HG03139 (cell line): ENCODE measurements at regions not wholly inside any gene's neighbourhood (a gene's known extent, or its start where the extent isn't known, plus 50 kb on each side); places are given as distances from the start of the nearest gene placed in this dataset.
"Not testable (repeated sequence)": the region's sequence is repeated elsewhere in the genome, so short reads cannot be mapped to it uniquely, and the experiment has no call there.

Experiments
- ATAC-seq: cut with Tn5 transposase; IDR thresholded peaks from one replicate; pipeline ENCODE4 v1.9.1; 2021; ENCODE audit not compliant: unreplicated experiment

DNA sequence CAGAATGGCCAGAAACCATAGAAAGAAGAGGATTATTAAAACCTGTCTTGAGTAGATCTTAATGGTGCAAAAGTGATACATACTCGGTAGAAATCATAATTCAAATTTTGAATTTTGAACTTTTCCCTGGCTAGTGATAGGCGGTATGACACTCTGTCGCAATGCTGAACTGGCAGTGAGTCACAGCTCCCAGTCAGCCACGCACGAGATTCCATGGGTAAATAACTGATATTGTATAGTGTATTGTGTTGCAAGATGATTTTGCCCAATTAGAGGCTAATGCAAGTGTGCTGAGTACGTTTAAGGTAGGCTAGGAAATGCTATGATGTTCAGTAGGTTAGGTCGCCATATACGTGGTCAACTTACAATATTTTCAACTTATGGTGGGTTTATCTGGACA, 207.0 kb downstream of the SIPA1L2 start:
- ATAC-seq, result no peak

DNA sequence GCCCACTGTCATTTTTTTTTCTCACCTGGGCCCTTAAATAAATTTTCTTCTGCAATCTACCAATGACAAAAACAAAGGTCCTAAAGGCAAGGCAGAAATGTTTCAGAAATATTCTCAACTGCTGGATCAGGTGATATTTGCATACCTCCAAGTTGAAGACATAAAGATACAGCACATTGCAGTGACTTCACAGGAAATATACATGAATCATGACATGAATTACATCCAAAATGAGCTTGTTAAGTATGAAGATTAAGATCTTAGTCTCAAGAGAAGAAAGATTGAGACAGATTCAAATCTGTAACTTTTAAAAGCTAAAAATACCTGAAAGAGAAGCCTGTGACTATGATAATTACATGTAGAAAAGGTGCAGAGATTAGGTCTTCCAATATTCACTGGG, 207.8 kb downstream of the SIPA1L2 start:
- ATAC-seq, result no peak

DNA sequence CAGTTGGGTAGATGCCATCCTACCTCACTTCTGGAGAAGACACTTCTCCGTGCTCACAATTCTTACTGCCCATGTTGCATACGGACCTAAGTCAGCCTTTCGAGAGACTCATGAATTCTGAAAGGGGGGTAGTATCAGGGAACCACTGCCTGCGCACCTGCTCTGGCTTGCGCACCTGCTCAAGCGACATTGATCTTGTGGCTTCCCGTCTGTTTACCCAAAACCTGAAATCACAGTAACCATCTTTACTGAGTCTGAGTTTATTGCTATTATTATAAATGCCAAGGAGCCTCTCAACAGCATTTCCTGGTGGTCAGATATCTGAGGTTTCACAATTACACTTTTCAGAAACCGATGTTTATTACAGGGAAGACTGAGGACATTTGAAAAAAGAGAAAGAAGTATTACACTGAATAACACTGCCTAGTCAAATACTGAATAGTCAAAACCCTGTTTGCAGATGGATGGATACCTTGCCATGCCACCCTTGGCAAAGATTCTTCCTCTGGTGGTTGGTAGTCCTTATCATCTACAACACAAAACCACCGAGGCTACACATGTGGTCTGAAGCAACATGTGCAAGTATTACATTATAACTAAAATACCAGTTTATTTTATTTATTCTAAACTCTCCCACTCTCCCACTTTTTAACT, 208.7 kb downstream of the SIPA1L2 start:
- no peak for ATAC-seq

DNA sequence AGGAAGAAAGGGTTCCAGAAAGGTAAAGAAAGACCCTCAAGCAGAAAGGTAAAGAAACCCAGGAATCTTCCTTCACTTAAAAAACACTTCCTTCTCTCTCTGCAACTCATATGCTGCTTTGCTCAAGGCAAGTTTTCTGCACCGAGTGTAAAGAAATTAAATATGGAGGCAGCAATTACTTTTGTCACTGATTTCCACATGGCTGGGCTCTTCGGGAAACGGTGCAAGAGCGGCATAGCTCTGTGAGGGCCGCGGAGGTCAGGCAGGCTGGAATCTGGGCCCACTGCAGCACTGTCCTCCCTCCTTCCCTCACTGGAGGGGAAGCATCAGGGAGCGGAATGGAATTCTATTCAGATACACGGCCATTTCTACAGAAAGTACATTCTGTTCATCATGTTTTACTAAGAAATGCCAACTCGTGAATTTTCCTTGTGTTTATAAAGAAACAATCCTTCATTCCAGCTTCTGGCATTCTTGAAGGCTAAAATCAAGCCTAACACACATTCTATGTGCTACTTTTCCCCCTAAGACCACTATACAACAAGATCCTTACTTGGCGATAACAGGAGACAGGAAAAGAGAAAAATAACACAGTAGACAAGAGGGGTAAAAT, 212.2 kb downstream of the SIPA1L2 start:
- no peak for ATAC-seq

DNA sequence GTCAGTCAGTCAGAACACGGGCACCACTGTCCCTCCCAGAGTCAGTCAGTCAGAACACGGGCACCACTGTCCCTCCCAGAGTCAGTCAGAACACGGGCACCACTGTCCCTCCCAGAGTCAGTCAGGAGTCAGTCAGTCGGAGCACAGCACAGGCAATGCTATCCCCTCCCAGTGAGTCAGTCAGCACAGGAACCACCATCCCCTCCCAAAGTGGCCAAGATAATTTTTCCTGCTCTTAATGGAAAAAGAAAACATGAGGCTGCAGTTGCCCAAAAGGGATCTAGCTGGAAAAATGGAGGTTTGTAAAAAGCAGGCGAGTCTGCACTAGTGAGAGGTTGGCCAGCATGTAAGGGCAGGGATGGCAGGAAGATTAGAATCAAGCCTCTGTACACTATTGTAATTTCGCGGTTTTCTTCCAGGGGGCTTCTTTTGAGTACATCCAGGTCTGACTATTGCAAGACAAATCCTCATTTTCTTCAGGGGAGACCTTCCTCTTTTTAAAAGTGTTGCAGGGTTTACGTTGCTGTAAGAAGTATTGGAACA, 213.8 kb downstream of the SIPA1L2 start:
- no peak for ATAC-seq

DNA sequence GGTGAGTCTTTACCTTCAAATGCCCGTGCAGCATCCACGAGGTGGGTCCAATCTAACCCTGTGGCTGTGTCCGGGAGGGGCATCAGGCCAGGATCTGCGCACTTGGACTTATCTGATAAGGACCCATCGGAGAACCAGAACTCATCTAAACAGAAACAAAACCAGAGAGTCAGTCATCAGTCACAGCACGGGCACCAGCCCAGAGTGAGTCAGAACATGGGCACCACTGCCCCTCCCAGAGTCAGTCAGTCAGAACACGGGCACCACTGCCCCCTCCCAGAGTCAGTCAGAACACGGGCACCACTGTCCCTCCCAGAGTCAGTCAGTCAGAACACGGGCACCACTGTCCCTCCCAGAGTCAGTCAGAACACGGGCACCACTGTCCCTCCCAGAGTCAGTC, 214.5 kb downstream of the SIPA1L2 start:
- ATAC-seq, result not testable (repeated sequence)

DNA sequence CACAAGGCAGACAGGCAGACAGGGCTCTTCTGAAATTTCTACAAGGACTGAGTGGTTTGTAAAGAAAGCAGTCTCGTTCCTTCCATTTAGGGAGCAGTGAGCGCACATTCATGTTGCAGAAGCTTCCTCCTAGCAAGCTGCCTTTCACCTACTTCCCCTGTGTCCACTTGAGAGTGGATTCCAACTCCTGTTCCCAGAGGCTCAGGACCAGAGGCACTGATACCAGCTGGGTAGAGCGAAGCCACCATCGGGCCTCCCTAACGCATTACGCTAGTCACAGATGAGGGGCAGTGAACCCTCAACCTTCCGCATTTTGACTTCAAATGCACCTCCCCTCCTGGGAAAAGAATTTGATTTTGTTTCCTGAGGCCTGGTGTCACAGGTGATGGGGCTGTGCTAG, 215.8 kb downstream of the SIPA1L2 start:
- no peak for ATAC-seq

DNA sequence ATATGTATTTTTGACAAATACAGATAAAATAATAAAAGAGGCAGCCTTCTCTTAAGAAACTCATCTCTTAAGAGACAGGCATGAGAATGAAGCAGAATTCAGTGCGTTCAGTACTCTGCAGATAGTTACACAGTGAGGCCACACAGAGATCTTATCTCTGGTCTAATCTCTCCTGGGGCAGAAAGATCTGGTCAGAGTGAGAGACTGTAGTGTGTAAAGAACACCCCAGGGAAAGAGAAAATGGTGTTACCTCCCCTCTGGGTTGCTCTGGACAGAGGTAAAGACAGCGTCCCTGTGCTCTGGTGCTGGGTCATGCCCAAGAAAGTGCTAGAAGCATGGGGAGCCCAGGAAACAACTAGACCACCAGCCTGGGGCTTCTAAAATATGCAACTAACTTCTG, 216.3 kb downstream of the SIPA1L2 start:
- no peak for ATAC-seq

DNA sequence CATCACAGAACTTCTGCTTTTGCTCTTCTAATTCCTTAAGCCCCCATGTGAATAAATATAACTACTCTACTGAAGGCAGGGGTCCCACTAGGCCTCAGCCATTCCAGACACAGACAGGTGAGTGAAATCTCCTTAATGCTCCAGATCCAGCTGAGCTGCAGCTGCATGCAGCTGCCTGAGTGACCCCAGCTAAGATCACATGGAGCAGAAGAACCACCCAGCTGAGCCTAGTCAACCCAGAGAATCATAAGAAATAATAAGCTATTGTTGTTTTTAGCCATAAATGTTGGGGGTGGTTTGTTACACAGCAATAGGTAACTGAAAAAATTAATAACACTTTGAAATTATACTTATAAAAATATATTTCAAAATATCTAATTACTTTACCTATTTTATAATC, 220.3 kb downstream of the SIPA1L2 start:
- no peak for ATAC-seq

DNA sequence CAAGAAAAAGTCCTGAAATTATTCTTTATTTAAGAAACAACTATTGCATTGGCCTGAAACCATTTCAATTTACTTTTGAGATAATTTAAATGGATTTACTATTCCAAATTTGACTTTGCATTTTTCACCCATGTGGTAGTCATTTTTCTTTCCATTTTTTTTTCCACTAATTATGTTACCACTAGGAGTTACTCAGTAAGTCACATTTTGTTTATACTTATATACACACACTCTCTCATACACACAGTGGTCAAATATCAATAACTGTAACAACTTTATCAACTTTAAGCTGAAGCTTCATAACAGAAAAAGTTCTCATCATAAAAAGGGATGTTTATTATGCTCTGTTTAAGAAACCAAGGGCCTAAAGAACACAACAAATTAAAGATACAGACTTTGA, 222.8 kb downstream of the SIPA1L2 start:
- ATAC-seq, result no peak

DNA sequence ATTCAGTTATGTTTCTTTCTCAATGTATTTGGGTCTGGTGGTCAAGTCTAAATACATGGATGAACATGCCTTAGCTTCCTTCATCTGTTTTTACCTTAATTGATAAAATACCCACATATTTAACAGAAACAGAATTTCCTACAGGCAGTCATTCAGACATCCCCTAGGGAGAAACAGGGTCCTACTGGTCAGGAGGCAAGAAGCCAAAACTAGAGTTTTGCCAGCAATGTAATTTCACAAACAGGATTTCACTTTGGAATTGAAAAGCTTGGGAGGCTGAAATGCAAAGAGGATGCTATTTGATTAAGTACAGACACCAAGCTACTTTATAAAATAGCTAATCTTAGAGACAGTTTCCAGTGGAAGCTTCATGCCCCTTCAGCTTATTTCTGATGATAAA, 224.2 kb downstream of the SIPA1L2 start:
- ATAC-seq, result no peak

DNA sequence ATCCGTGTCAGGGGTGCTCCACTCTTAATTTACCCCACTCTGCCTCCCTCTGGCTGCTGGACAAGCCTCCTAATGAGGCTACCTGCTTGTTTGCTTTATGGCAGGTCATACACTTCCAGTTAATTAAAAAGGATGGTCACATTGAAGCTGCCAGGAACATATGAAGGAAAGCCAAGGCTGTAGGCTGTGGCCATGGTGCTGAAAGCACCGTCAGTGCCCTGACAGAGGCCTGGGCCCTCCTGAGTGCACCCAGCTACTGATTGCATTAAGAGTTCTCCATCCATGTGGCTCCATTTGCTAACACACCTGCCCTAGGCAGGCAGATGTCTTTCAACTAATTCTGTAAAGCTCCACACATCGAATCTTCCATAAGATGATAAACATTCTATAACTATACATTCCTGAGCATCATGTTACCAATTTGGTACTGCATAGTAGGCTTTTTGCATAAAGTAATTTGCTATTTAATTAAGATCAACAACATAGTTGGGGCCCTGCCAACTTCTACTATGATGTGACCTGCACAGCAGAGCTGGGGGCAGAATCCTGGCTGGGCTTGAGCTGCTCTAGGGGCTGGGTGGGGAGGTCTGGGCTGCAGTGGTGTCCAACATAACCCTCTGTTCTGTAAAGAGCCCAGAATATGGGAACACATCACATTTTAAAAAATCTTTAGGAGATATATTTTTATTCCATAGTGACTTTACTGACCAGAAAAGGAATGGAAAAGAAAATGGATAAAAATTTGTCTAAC, 224.8 kb downstream of the SIPA1L2 start:
- no peak for ATAC-seq

DNA sequence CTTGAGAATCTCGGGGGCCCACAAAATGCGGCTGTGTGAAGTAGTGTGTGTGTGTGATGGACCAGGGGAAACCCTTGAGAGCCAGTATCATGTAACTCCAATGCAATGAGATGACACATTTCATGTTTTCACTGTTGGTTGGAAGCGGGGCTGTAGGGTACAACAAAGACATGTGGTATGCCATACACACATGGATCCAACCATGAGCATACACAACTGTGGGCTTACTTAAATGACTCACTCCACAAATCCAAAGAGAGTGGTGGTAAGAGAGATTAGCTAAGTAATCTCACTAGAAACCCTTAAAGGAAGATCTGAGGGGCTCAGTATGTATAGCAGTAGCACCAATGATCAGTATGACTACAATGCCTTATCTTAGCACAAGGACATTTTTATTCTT, 225.7 kb downstream of the SIPA1L2 start:
- ATAC-seq, result no peak

DNA sequence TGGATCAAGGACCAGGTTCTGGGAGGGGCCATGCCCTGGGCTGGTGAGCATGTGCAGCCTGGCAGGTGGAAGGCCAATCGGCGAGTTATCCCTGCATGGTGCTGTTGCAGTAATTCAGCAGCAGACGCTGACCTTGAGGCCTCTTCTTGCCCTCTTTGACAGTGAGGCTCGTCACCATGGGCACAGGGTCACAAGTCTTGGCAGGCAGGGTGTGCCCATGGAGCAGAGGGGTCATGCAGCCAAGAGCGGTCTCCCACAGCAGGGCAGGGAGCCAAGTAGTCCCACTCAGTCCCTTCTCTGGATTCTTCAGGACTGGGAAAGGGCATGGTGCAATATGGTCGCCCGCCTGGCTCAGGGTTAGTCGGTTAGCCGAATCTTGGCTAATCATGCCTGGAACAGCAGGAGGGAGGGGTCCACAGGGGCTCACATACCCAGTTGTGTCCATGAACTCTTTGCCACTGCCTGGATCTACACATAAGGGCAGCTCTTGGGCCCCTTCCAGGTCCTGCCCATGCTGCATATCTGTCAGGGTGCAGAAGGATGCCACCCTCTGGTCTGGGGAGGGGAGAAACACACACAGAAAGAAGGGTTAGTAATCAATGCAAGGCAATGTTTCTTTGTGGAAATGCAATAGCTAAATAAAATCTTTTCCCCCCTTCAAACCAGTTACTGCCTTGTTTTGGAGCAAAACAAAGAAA, 226.8 kb downstream of the SIPA1L2 start:
- no peak for ATAC-seq

DNA sequence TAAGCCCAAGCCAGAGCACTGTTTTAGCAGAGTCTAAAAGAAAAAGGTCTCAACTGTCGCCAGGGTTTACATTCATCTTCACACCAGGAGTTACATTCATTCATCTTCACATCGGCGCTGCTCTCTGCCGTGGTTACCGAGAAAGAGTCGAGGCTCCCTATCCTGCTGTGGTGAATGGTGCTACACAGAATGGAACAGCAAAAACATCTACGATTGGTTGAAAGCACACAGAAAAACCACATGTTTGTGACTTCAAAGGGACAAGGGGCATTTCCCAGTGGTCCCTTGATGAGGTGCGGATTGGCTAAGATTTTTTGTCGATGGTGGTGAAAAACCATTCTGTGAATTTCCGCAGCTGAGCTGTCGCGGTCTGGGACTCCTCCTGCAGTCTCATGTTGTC, 231.1 kb downstream of the SIPA1L2 start:
- ATAC-seq, result no peak

DNA sequence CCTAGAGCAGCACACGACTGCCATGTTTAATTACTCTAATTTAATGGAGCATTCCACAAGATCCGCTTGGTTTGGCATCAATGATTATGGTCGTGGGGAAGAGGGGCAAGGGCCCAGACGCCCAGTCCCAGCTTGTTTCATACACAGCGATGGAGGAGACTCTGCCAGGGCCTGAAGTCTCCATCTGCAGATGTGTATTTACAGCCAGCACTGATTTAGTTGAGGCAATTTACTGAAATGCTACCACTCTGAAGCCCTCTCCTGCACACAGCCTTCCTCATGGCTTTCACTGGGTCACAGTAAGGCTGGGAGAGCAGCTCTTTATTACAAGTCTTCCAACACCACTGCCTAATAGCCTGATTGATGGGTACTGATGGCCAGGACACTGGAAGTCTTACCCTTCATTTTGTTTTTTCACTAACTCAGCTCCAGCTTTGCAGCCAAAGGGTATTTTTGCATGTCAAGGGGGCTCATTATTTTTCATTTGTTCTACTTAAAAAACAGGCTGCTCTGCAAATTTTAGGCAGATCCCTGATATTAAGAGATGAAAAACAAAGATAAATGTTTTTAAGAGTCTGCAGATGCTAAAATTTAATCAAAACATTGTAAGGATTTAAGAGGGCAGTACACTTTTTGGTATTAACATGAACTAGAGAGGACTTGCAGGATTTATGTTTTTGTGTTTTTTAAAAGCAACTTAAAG, 236.3 kb downstream of the SIPA1L2 start:
- ATAC-seq, result no peak

DNA sequence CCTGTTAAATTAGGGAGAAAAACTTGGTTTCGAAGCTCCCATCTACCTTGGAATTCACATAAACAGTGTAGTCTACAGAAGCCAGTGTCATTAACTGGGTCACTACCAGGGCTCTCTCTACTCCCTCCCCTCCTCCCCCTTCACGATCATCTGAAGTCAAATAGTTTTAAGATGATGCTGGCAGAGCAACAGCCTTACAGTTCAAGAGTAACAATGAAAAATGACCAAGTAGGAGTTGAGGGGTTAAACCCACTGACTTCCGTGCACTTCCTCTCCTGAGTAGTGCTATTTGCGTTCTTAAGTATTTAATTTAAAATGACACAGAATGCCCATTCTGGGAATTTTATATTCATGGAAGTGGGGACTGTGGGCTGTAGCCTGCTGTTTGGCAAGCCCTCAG, 236.9 kb downstream of the SIPA1L2 start:
- ATAC-seq, result no peak

DNA sequence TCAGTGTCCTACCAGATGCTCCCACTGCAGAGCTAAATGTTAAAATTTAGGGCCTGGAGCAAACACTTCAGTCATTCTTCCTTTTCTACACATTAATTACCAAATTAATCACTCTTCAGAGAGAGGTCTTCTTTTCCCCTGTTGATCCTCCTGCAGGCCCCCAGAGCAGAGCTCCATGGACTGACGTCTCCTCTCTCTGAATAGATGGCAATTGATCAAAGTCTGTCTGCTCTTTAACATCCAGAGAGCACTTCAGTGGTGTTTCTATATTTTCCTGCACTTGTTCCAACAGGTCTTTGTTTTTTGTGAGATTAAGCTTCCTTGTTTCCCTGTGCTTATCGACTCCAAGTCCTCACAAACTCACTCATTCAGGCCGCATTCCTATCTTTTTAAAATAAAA, 239.3 kb downstream of the SIPA1L2 start:
- ATAC-seq, result no peak

DNA sequence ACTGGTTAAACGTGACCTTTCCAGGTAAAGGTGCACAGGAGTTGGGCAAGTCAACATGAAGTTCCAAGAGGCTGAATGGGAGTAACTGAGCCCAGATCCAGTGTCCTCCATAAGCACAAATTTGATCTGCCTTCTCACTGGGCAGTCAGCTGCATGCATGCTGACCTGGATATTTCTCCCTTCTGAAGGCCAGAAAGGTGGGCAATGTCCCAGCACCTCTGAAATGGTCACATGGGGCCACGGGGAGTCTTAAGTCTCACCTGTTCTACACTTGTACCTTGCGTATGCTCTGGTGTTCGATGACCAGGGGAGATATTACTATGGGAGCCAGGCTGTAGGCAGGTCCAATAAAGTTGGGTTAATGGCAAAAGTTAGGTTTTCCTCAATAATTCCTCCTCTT, 240.2 kb downstream of the SIPA1L2 start:
- no peak for ATAC-seq

DNA sequence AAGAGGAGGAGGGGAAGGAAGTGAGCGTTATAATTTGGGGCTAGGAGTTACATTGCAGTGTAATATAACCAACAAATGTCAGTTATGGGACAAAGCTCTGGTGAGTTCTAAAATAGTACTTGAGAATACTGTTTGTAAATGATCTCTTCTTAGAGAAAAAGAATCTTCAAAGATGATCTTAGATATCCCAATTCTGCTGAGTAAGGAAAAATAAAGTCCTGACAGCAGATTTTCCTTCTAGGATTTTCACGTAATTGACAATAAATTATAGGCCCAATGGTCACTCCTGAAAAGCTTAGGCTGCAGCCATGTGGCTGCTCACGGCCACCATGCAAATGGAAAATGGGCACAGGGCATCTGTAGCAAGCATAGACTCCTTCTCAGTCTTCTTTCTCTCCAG, 241.6 kb downstream of the SIPA1L2 start:
- ATAC-seq, result no peak
